HG02571 (cell line): ENCODE measurements at regions not wholly inside any gene's neighbourhood (a gene's known extent, or its start where the extent isn't known, plus 50 kb on each side); places are given as distances from the start of the nearest gene placed in this dataset.
"Not testable (repeated sequence)": the region's sequence is repeated elsewhere in the genome, so short reads cannot be mapped to it uniquely, and the experiment has no call there.

Experiments used
- ATAC-seq: cut with Tn5 transposase; IDR thresholded peaks from one replicate; pipeline ENCODE4 v1.9.1; 2021; ENCODE audit warnings: mild to moderate bottlenecking, moderate library complexity; ENCODE audit not compliant: unreplicated experiment

GRCh38 chr13:71218960-71219359 is 648.0 kb downstream of the DACH1 start:
- no peak for ATAC-seq

- no peak for ATAC-seq
Observed at GRCh38 chr13:71217827-71218226, 649.2 kb downstream of the DACH1 start.

GRCh38 chr13:71214821-71215220 is 652.2 kb downstream of the DACH1 start:
- ATAC-seq = no peak

GRCh38 chr13:71214357-71214756 is 652.6 kb downstream of the DACH1 start:
- no peak for ATAC-seq

- ATAC-seq = no peak
Observed at GRCh38 chr13:71213252-71213821, 653.7 kb downstream of the DACH1 start.

- no peak for ATAC-seq
Observed at GRCh38 chr13:71210861-71211260, 656.1 kb downstream of the DACH1 start.

- no peak for ATAC-seq
Observed at GRCh38 chr13:71209217-71209616, 657.8 kb downstream of the DACH1 start.

GRCh38 chr13:71184583-71184982 is 682.4 kb downstream of the DACH1 start:
- not testable (repeated sequence) for ATAC-seq

GRCh38 chr13:71183352-71183751 is 683.7 kb downstream of the DACH1 start:
- ATAC-seq = not testable (repeated sequence)

GRCh38 chr13:71171740-71172139 is 695.3 kb downstream of the DACH1 start:
- ATAC-seq = no peak

- ATAC-seq = no peak
Observed at GRCh38 chr13:71169180-71169579, 697.8 kb downstream of the DACH1 start.

- no peak for ATAC-seq
Observed at GRCh38 chr13:71156550-71156949, 710.5 kb downstream of the DACH1 start.

GRCh38 chr13:71149498-71150363 is 717.3 kb downstream of the DACH1 start:
- no peak for ATAC-seq

- no peak for ATAC-seq
Observed at GRCh38 chr13:71149046-71149445, 718.0 kb downstream of the DACH1 start.

GRCh38 chr13:71148396-71148795 is 718.6 kb downstream of the DACH1 start:
- no peak for ATAC-seq

GRCh38 chr13:71144883-71145282 is 722.1 kb downstream of the DACH1 start:
- ATAC-seq = no peak

GRCh38 chr13:71137101-71137500 is 729.9 kb downstream of the DACH1 start:
- ATAC-seq = no peak

GRCh38 chr13:71124230-71124629 is 742.8 kb downstream of the DACH1 start:
- no peak for ATAC-seq

GRCh38 chr13:71118779-71119364 is 748.1 kb downstream of the DACH1 start:
- ATAC-seq = no peak

- ATAC-seq = no peak
Observed at GRCh38 chr13:71117920-71118319, 749.1 kb downstream of the DACH1 start.

GRCh38 chr13:71115301-71115700 is 751.7 kb downstream of the DACH1 start:
- no peak for ATAC-seq

GRCh38 chr13:71096421-71096820 is 770.6 kb downstream of the DACH1 start:
- ATAC-seq = no peak
